ENCODE measurements at regions not wholly inside any gene's neighbourhood (a gene's known extent, or its start where the extent isn't known, plus 50 kb on each side); places are given as distances from the start of the nearest gene placed in this dataset.

GRCh38 chr16:72240466-72240865 is 68.5 kb upstream of the PMFBP1 start:
- Histone ChIP-seq H3K36me3 (no peaks in the 10 kb centered on the region), H3K4me3 (no peak overlapping the region), H3K27me3 (no peaks in the 10 kb centered on the region), H3K9me3 (no peaks in the 10 kb centered on the region)
- no peak for DNase-seq

- DNase-seq = no peak
Measured at GRCh38 chr16:72236866-72237265, 64.9 kb upstream of the PMFBP1 start.

GRCh38 chr16:72234387-72234786 is 62.4 kb upstream of the PMFBP1 start:
- Histone ChIP-seq H3K9me3 (no peaks in the 10 kb centered on the region), H3K4me3 (no peak overlapping the region), H3K27me3 (no peaks in the 10 kb centered on the region), H3K36me3 (no peaks in the 10 kb centered on the region)
- no peak for DNase-seq

More at GRCh38 chr16:72236866-72237265, 64.9 kb upstream of the PMFBP1 start:
- Histone ChIP-seq H3K27me3 (no peaks in the 10 kb centered on the region), H3K9me3 (no peaks in the 10 kb centered on the region), H3K4me3 (no peak overlapping the region), H3K36me3 (no peaks in the 10 kb centered on the region)

- DNase-seq = no peak
- no peaks in the 10 kb centered on the region for H3K9me3 ChIP-seq
- H3K36me3 ChIP-seq = no peaks in the 10 kb centered on the region
- H3K27me3 ChIP-seq = no peaks in the 10 kb centered on the region
- no peak overlapping the region for H3K4me3 ChIP-seq
Measured at GRCh38 chr16:72228014-72228413, 56.1 kb upstream of the PMFBP1 start.

DNA sequence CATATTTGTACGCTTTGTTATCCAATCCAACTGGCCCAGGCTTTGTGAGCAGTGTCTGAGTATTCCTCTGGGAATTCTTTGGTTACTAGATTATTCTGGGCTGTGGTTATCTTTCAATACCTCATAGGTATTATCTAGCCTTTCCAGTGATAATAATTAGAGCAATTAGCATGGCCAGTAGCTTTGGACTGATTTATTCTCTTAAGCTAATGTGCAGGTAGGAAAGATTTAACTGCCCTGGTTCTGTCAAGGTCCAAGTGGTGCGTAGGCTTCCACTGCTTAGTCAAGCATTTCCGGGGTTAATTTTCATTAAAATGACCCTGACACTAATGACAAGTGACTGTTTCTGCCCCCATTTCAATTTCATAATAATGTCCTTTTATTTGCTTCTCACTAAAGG is 54.2 kb upstream of the PMFBP1 start:
- H3K27me3 ChIP-seq = no peaks in the 10 kb centered on the region
- H3K4me3 ChIP-seq = no peak overlapping the region

GRCh38 chr16:72224260-72224768 is 52.4 kb upstream of the PMFBP1 start:
- H3K4me3 ChIP-seq = no peak overlapping the region
- H3K9me3 ChIP-seq = no peaks in the 10 kb centered on the region
- DNase-seq = no peak
- H3K27me3 ChIP-seq = no peaks in the 10 kb centered on the region
- no peaks in the 10 kb centered on the region for H3K36me3 ChIP-seq

More for the DNA sequence above, 54.2 kb upstream of the PMFBP1 start:
- DNase-seq = no peak
- Histone ChIP-seq H3K36me3 (no peaks in the 10 kb centered on the region), H3K9me3 (no peaks in the 10 kb centered on the region)

- Histone ChIP-seq H3K4me3 (no peak overlapping the region), H3K9me3 (no peaks in the 10 kb centered on the region), H3K27me3 (no peaks in the 10 kb centered on the region), H3K36me3 (no peaks in the 10 kb centered on the region)
- no peak for DNase-seq
Measured at GRCh38 chr16:72222503-72222902, 50.5 kb upstream of the PMFBP1 start.
